A549 (cell line): ENCODE measurements at regions not wholly inside any gene's neighbourhood (a gene's known extent, or its start where the extent isn't known, plus 50 kb on each side); places are given as distances from the start of the nearest gene placed in this dataset.
A peak's percentile ranks its signal among the peaks of the same experiment; 100 is the strongest.

Experiments used
- ATAC-seq, 2 experiments: fragments of 200-7000 bp in 1 of 2; fragments of >200 bp in 1 of 2; cut with Nextera tagmentation in 1 of 2; cut with Tn5 transposase in 1 of 2; 3 replicates each; pipeline versions ENCODE4 v1.8.0 to v1.9.1; 2018 to 2020; ENCODE audit warnings: mild to moderate bottlenecking in 1 of 2, moderate library complexity in 1 of 2
- CTCF ChIA-PET: fragments of 300-600 bp; sonication (Branson Sonifier 250); formaldehyde crosslinking; extraction: SDS; loops from one replicate; lab custom pipeline; 2021; ENCODE audit warnings: antibody characterized with exemption, inconsistent platforms; lab: Yijun Ruan, JAX
- POLR2A ChIA-PET: fragments of 350-600 bp; formaldehyde crosslinking; extraction: SDS; loops from one replicate; lab custom pipeline; 2021; ENCODE audit warnings: antibody characterized with exemption, inconsistent platforms; lab: Yijun Ruan, JAX
- DNase-seq, 2 experiments: peaks; one replicate each; pipeline versions ENCODE4 v3.0.0 to v3.0.0-alpha.2; 2011 to 2016; ENCODE audit warnings: low read depth in 1 of 2, low spot score in 1 of 2
- FAIRE-seq: peaks from 2 replicates; lab custom pipeline; 2011; peaks lifted over from hg19 to GRCh38; lab: Jason Lieb, UNC
- H3K27ac ChIP-seq, 2 experiments: fragments of >200 bp; sonication (Bioruptor Twin); formaldehyde crosslinking; 3 replicates each; pipeline ENCODE4 v1.5.1; 2016 to 2017
- H3K4me1 ChIP-seq: fragments of >200 bp; sonication (Bioruptor Twin); formaldehyde crosslinking; 3 replicates; pipeline ENCODE4 v1.6.1; 2016
- H3K4me2 ChIP-seq: fragments of >200 bp; sonication (Bioruptor Twin); formaldehyde crosslinking; 3 replicates; pipeline ENCODE4 v1.6.1; 2016
- H3K4me3 ChIP-seq: fragments of >200 bp; sonication (Bioruptor Twin); formaldehyde crosslinking; 3 replicates; pipeline ENCODE4 v1.5.1; 2016
- H3K9me3 ChIP-seq: fragments of >200 bp; sonication (Bioruptor Twin); formaldehyde crosslinking; 3 replicates; pipeline ENCODE4 v1.6.1; 2016
- BHLHE40 ChIP-seq: IDR thresholded peaks from 2 replicates; pipeline ENCODE4 v1.6.1; 2012; ENCODE audit warnings: low read depth, low read length, inconsistent platforms
- E2F6 ChIP-seq: IDR thresholded peaks from 2 replicates; pipeline ENCODE4 v1.6.1; 2012; ENCODE audit warnings: low read depth, borderline replicate concordance
- EHF ChIP-seq: fragments of 250-450 bp; sonication (Bioruptor Pico); IDR thresholded peaks from 2 replicates; pipeline ENCODE4 v1.5.0; 2020; ENCODE audit warnings: mild to moderate bottlenecking
- ESRRA ChIP-seq: fragments of 150-350 bp; IDR thresholded peaks from 2 replicates; pipeline ENCODE4 v1.6.1; 2014; ENCODE audit warnings: mild to moderate bottlenecking, low read length, borderline replicate concordance
- FOXS1 ChIP-seq: fragments of 250-450 bp; sonication (Bioruptor Pico); IDR thresholded peaks from 2 replicates; pipeline ENCODE4 v1.5.0; 2020; ENCODE audit warnings: mild to moderate bottlenecking, moderate library complexity
- HEYL ChIP-seq: fragments of 250-450 bp; sonication (Bioruptor Pico); IDR thresholded peaks from 2 replicates; pipeline ENCODE4 v1.8.0; 2021; ENCODE audit warnings: mild to moderate bottlenecking, moderate library complexity
- HOXB13 ChIP-seq: fragments of 250-450 bp; sonication (Bioruptor Pico); IDR thresholded peaks from 2 replicates; pipeline ENCODE4 v1.5.0; 2020; ENCODE audit warnings: low read depth, mild to moderate bottlenecking, moderate library complexity
- JUNB ChIP-seq: fragments of >200 bp; sonication (Bioruptor Twin); formaldehyde crosslinking; IDR thresholded peaks from 2 replicates; pipeline ENCODE4 v1.6.1; 2016
- MAX ChIP-seq: IDR thresholded peaks from 2 replicates; pipeline ENCODE4 v1.6.1; 2012
- NFE2L2 ChIP-seq: fragments of 150-350 bp; conservative IDR thresholded peaks from 2 replicates; pipeline ENCODE4 v1.6.1; 2014; ENCODE audit warnings: low read length
- NPAS2 ChIP-seq: fragments of 250-450 bp; sonication (Bioruptor Pico); IDR thresholded peaks from 2 replicates; pipeline ENCODE4 v1.8.0; 2022; ENCODE audit warnings: mild to moderate bottlenecking, moderate library complexity, borderline replicate concordance
- PBX3 ChIP-seq: IDR thresholded peaks from 2 replicates; pipeline ENCODE4 v1.6.1; 2012
- PHF8 ChIP-seq: fragments of 200-600 bp; sonication (generic); IDR thresholded peaks from 2 replicates; pipeline ENCODE4 v1.6.1; 2016; ENCODE audit warnings: low read depth, mild to moderate bottlenecking, antibody characterized with exemption, moderate library complexity, borderline replicate concordance
- POLR2A ChIP-seq: IDR thresholded peaks from 2 replicates; pipeline ENCODE4 v1.6.1; 2012; ENCODE audit warnings: mild to moderate bottlenecking, low read length
- RAD21 ChIP-seq, 2 experiments: fragments of >200 bp in 1 of 2; sonication (Bioruptor Twin) in 1 of 2; formaldehyde crosslinking in 1 of 2; IDR thresholded peaks in 1 of 2; conservative IDR thresholded peaks in 1 of 2; 2 replicates in 1 of 2; 3 replicates in 1 of 2; pipeline ENCODE4 v1.6.1; 2012 to 2018; ENCODE audit warnings: inconsistent platforms in 1 of 2
- REST ChIP-seq: fragments of 200-600 bp; sonication (generic); IDR thresholded peaks from 2 replicates; pipeline ENCODE4 v1.6.1; 2016; ENCODE audit warnings: antibody characterized with exemption, mild to moderate bottlenecking, moderate library complexity
- RFX5 ChIP-seq: fragments of 450-650 bp; IDR thresholded peaks from 2 replicates; pipeline ENCODE4 v1.7.1; 2014; ENCODE audit warnings: antibody characterized with exemption, mild to moderate bottlenecking, moderate library complexity
- RNF2 ChIP-seq: fragments of 200-600 bp; sonication (generic); IDR thresholded peaks from 2 replicates; pipeline ENCODE4 v1.6.1; 2016; ENCODE audit warnings: low read depth, mild to moderate bottlenecking, antibody characterized with exemption, moderate library complexity, borderline replicate concordance
- SMC3 ChIP-seq: fragments of >200 bp; sonication (Bioruptor Twin); formaldehyde crosslinking; IDR thresholded peaks from 3 replicates; pipeline ENCODE4 v1.6.1; 2018; ENCODE audit warnings: inconsistent platforms
- TFCP2L1 ChIP-seq: fragments of 250-450 bp; sonication (Bioruptor Pico); IDR thresholded peaks from 2 replicates; pipeline ENCODE4 v1.5.0; 2021; ENCODE audit warnings: mild to moderate bottlenecking
- TP53 ChIP-seq: fragments of 250-450 bp; sonication (Bioruptor Pico); IDR thresholded peaks from 2 replicates; pipeline ENCODE4 v1.5.0; 2021; ENCODE audit warnings: mild to moderate bottlenecking, moderate library complexity
- ZFP36 ChIP-seq: fragments of 450-650 bp; IDR thresholded peaks from 2 replicates; pipeline ENCODE4 v1.6.1; 2014; ENCODE audit warnings: borderline replicate concordance; ENCODE audit not compliant: partially characterized antibody
- ZNF302 ChIP-seq: fragments of 250-450 bp; sonication (Bioruptor Pico); IDR thresholded peaks from 2 replicates; pipeline ENCODE4 v1.9.0; 2021; ENCODE audit warnings: inconsistent platforms, mild to moderate bottlenecking, moderate library complexity
- WGBS: methylation state at CpG from one replicate; pipeline ENCODE4 v1.1.6; 2017; ENCODE audit errors: missing lambda C conversion rate; 5-methylcytosine and 5-hydroxymethylcytosine counted together

- TF ChIP-seq TP53 (CRISPR knock-in tag) (no peak), PBX3 (no peak), FOXS1 (no peak), RNF2 (no peak), HEYL (no peak), RFX5 (no peak), HOXB13 (no peak), SMC3 (no peak), E2F6 (no peak), NFE2L2 (no peak)
- TF ChIP-seq, all 56 proteins: peak for 0
These were observed 73.8 kb upstream of the THUMPD2 start (continued) for GRCh38 chr2:39852831-39853230.

GRCh38 chr2:39851651-39852110 is 72.6 kb upstream of the THUMPD2 start:
- Histone ChIP-seq H3K4me1 (no peaks in the 10 kb centered on the region), H3K9me3 (no peaks in the 10 kb centered on the region), H3K4me3 (no peak overlapping the region), H3K27ac (no peak overlapping the region), H3K4me2 (no peak overlapping the region)
- POLR2A ChIA-PET = no interaction called here
- DNase-seq (no peak), ATAC-seq (no peak; a peak in 1 of 6 replicates), FAIRE-seq (no peak)
- CTCF ChIA-PET = no interaction called here
- 21% methylated on average over 3 of the region's 3 CpGs for WGBS
- TF ChIP-seq BHLHE40 (no peak), RAD21 (conservative IDR thresholded peaks at IDR 0.05 in 1 of 2, IDR thresholded peaks at IDR 0.05 in 1 of 2) (peak in 1 of 2 experiments; percentile 32; a peak in 2 of 5 replicates)

- no peak for TF ChIP-seq E2F6
- no peak for TF ChIP-seq ZNF302 (CRISPR knock-in tag)
- TF ChIP-seq TFCP2L1 (CRISPR knock-in tag) = no peak
- TF ChIP-seq NPAS2 = no peak
- TF ChIP-seq REST = no peak
- no peak for TF ChIP-seq BHLHE40
- TF ChIP-seq RAD21 (conservative IDR thresholded peaks at IDR 0.05 in 1 of 2, IDR thresholded peaks at IDR 0.05 in 1 of 2) = no peak
- no peak for TF ChIP-seq PHF8
- no peak for TF ChIP-seq EHF
- no peak for TF ChIP-seq JUNB
- TF ChIP-seq ESRRA = no peak
- TF ChIP-seq ZFP36 = no peak
- no peak for TF ChIP-seq POLR2A
- no peak for TF ChIP-seq MAX
- TF ChIP-seq, all 56 proteins: peak for 0
- ChIA-PET POLR2A (no interaction called here), CTCF (no interaction called here)
- no peak for ATAC-seq
- 78% methylated on average over 8 of the region's 8 CpGs for WGBS
- no peak for DNase-seq
- Histone ChIP-seq H3K27ac (no peak overlapping the region), H3K4me3 (no peak overlapping the region), H3K9me3 (no peaks in the 10 kb centered on the region), H3K4me1 (no peaks in the 10 kb centered on the region), H3K4me2 (no peak overlapping the region)
- FAIRE-seq = no peak
These were observed 72.2 kb upstream of the THUMPD2 start for GRCh38 chr2:39851251-39851650.
